C4-2B (cell line): ENCODE measurements at regions not wholly inside any gene's neighbourhood (a gene's known extent, or its start where the extent isn't known, plus 50 kb on each side); places are given as distances from the start of the nearest gene placed in this dataset.

ENCODE experiments used
- H3K27ac ChIP-seq: fragments of 450-650 bp; 2 replicates; pipeline ENCODE4 v1.5.1; 2017
- CTCF ChIP-seq: fragments of 450-650 bp; conservative IDR thresholded peaks from 2 replicates; pipeline ENCODE4 v1.5.1; 2017; ENCODE audit warnings: mild to moderate bottlenecking
- ZFX ChIP-seq: fragments of 450-650 bp; IDR thresholded peaks from 2 replicates; pipeline ENCODE4 v1.6.1; 2017

GRCh38 chr13:59494560-59494970, 669.2 kb downstream of the DIAPH3 start:
- no peak for TF ChIP-seq CTCF
- TF ChIP-seq ZFX = no peak
- no peak overlapping the region for H3K27ac ChIP-seq

GRCh38 chr13:59495299-59495698, 668.4 kb downstream of the DIAPH3 start:
- H3K27ac ChIP-seq = no peak overlapping the region
- no peak for TF ChIP-seq ZFX
- no peak for TF ChIP-seq CTCF

- no peak overlapping the region for H3K27ac ChIP-seq
- TF ChIP-seq ZFX (no peak), CTCF (no peak)
Observed at GRCh38 chr13:59495936-59496512, 667.7 kb downstream of the DIAPH3 start.

GRCh38 chr13:59497621-59498247, 666.0 kb downstream of the DIAPH3 start:
- no peak overlapping the region for H3K27ac ChIP-seq
- TF ChIP-seq CTCF = no peak
- no peak for TF ChIP-seq ZFX

GRCh38 chr13:59501004-59501403, 662.7 kb downstream of the DIAPH3 start:
- TF ChIP-seq ZFX (no peak), CTCF (no peak)

GRCh38 chr13:59504407-59504806, 659.3 kb downstream of the DIAPH3 start:
- no peak overlapping the region for H3K27ac ChIP-seq
- TF ChIP-seq CTCF (no peak), ZFX (no peak)

More at GRCh38 chr13:59501004-59501403, 662.7 kb downstream of the DIAPH3 start:
- no peak overlapping the region for H3K27ac ChIP-seq

- H3K27ac ChIP-seq = no peak overlapping the region
- TF ChIP-seq ZFX (no peak), CTCF (no peak)
Observed at GRCh38 chr13:59510386-59510785, 653.3 kb downstream of the DIAPH3 start.
